GM20000 (cell line): ENCODE measurements at regions not wholly inside any gene's neighbourhood (a gene's known extent, or its start where the extent isn't known, plus 50 kb on each side); places are given as distances from the start of the nearest gene placed in this dataset.

Experiments
- DNase-seq: peaks from one replicate; pipeline ENCODE4 v3.0.0; 2012; ENCODE audit warnings: low spot score
- TF ChIP-seq, protein P1 (sequence below): IDR thresholded peaks from 2 replicates; pipeline ENCODE4 v1.5.1; 2012; ENCODE audit warnings: mild to moderate bottlenecking, control low read depth; ENCODE audit errors: extremely low read depth, missing control alignments

DNA sequence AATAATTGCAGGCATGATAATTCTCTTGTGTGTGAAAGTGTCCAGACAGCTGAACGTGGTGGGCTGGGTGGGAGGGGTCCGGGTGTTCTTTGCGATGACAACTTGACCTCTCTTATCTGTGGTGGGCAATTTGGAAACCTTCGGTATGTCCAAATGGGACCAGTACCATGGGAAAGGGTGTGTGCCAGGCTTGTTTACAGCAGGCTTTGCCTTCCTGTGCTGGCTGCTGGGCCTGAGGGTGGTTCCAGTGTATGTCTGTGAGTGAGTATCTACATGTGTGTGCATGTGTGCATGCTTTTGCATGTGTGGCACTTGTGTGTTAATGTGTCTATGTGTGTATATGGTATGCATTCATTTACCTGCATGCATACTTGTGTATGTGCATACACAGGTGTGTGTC lies 166.4 kb downstream of the GADD45G start:
- DNase-seq: no peak
- TF ChIP-seq, protein P1, sequence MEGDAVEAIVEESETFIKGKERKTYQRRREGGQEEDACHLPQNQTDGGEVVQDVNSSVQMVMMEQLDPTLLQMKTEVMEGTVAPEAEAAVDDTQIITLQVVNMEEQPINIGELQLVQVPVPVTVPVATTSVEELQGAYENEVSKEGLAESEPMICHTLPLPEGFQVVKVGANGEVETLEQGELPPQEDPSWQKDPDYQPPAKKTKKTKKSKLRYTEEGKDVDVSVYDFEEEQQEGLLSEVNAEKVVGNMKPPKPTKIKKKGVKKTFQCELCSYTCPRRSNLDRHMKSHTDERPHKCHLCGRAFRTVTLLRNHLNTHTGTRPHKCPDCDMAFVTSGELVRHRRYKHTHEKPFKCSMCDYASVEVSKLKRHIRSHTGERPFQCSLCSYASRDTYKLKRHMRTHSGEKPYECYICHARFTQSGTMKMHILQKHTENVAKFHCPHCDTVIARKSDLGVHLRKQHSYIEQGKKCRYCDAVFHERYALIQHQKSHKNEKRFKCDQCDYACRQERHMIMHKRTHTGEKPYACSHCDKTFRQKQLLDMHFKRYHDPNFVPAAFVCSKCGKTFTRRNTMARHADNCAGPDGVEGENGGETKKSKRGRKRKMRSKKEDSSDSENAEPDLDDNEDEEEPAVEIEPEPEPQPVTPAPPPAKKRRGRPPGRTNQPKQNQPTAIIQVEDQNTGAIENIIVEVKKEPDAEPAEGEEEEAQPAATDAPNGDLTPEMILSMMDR: no peak

DNA sequence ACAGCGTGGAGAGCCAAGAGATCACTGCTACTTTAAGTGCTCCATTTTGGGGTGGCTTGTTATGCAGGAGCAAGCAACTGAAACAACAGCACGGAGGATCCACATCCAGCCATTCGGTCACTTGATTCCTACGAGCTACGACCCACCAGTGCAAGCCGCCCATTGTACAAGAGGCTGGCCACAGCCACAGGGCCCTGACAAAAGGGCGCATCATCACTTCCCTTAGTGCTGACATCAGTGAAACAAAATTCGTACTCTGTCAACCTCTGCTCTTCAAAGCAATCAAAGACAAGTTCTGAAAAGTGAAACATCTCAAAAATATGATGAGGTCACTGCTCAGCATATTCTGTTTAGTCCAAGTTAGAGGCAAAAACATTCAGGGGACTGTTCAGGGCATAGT lies 168.4 kb downstream of the GADD45G start:
- DNase-seq: no peak
- TF ChIP-seq, protein P1: no peak

DNA sequence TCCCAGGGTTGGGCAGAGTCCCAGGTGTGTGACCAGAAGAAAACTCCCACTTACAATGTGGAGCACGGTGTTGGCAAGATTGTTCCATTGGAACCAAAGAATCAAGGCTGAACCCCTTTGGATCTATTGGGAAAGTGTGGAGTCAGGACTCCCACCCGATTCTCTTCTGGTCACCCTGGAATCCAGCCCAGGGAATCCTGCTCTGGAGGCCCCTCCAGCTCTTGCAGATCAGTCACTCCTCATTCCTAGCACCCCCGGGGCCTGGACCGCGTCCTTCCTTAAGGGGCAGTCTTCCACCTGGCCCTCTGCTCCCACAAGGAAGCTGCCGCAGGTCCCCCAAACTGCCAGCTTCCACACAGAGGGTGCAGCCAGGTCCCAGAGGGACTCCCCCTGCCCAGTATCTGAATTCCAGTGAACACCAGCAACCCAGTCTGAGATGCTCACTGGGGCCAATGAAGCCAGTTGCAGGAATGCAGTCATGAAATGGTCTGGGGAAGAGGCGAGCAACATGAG lies 170.1 kb downstream of the GADD45G start:
- TF ChIP-seq, protein P1: no peak
- DNase-seq: no peak

DNA sequence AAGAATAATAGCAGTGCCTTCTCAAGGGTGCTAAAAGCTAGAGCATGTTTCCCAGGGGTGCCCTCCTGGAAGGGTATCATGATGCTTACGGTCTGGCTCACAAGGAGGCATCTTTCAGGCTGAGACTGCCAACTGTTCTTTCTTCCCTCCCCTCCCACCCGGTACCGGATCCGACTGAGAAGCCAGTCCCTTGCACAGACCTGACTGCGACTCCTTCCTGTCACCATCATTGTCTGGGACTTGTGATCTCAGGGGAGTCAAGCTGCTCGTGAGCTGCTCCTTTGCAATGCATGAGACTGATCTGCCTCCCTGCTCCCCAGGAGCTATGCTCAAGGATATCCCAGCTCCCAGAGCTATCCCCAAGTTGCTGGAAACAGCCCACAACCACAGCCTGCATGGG lies 170.8 kb downstream of the GADD45G start:
- TF ChIP-seq, protein P1: no peak
- no peak for DNase-seq

DNA sequence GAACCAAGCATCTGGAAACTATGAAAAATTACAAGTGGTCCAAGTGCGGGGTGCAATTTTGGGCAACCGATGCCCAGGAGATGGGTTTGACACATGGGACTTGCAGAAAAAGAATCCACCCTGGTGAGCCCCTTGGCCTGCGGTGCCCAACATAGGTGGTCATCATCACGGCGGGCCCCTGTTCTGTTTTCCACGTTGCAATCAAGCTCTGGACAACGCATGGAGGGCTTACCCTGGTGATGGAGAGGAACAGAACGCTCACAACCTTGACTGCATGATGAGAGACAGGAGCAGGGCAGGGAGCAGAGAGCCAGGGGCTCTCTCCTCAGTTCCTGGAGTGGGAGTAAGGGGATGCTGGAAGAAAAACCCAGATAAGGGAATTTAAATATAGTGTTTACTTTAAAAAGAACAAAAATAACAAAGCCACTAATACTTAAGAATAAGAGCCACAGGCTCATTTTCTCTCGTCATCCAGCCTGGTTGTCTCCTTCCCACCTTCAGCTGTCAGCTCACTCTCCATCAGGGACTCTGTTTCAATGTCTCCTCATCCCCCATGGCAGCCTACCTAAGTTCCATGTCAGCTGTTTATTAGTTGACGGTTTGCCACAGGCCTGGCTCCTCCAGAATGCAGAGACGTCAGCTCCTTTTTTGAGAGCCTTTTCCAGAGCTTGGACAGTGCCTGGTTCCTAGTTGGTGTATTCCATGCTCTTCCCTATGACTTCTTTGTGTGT lies 172.1 kb downstream of the GADD45G start:
- TF ChIP-seq, protein P1: no peak
- no peak for DNase-seq

DNA sequence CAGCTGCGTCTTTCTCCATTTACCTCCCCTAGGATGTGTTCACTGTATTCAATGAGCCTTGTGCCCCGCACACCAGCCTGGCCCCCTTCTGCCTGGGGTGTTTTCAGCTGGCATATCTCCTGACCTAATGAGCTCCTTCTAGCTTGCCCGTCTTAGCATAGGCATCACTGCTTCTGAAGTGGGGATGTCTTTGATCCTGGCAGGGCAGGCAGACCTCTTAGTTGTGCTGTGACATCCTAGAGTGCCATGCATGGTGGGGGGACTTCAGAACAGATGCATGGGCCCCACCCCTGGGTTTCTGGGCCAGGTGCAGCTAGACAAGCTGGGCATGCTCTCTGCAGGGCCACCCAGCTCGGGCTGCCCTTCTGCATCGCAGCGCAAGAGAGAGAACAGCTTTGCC lies 172.7 kb downstream of the GADD45G start:
- TF ChIP-seq, protein P1: no peak

DNA sequence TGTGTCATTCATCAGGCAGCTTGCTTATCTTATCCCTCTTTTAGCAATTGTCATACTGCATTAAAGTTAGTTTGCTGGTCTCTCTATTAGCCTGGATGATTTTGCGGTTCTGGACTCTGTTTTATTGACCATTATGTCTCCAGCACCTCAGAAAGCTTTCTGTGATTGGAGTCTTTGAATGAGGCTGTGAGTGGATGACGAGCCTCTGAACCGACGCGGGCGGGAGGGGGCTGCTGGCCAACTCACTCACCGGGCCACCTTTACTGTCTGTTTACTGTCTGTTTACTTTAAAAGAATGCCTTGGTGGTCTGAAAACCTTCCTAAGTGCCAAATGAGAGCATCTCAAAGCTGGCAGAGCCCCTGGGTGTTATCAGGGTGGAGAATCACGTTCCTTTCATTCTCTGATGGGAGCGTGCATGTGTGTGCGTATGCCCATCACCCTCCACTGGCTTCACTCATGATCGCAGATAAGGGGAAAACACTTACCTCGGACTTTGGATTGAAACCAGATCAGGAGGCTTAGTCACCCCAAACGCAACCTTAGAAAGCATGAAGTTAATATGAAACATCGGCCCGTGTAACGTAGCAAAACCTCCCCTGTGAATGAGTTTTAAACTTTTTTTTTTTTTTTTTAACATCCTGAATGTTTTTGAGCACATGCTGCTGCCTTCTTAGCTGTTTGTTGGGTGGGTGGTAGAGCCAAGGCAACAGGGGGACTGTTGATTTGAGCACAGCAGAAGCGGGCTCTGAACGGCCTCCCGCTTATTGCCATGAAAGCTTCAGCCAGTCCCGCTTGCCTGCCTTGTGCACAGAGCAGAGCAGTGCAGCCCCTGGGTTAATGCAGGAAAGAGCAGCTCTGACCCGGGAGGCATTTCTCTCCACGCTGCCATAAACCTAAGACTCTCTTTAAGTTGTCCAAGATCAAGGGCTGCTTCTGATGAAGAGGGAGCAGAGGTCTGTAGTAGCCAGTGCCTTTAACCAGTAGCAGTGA lies 173.6 kb downstream of the GADD45G start:
- TF ChIP-seq, protein P1: no peak
- DNase-seq: no peak

More for the DNA sequence above, 172.7 kb downstream of the GADD45G start:
- DNase-seq: no peak
